HG03060 (cell line): ENCODE measurements at regions not wholly inside any gene's neighbourhood (a gene's known extent, or its start where the extent isn't known, plus 50 kb on each side); places are given as distances from the start of the nearest gene placed in this dataset.

ENCODE experiments used
- ATAC-seq: cut with Tn5 transposase; IDR thresholded peaks from one replicate; pipeline ENCODE4 v1.9.1; 2021; ENCODE audit warnings: low read depth, moderate number of reproducible peaks; ENCODE audit not compliant: unreplicated experiment

GRCh38 chr4:35993606-35994005 is 250.7 kb downstream of the ARAP2 start:
- ATAC-seq, result no peak

GRCh38 chr4:36000941-36001557 is 243.3 kb downstream of the ARAP2 start:
- ATAC-seq, result no peak

- no peak for ATAC-seq
Measured at GRCh38 chr4:36003051-36003450, 241.3 kb downstream of the ARAP2 start.

GRCh38 chr4:36004204-36004851 is 240.0 kb downstream of the ARAP2 start:
- no peak for ATAC-seq

GRCh38 chr4:36006226-36006625 is 238.1 kb downstream of the ARAP2 start:
- no peak for ATAC-seq

- no peak for ATAC-seq
Measured at GRCh38 chr4:36010397-36010929, 233.9 kb downstream of the ARAP2 start.

GRCh38 chr4:36011381-36011780 is 232.9 kb downstream of the ARAP2 start:
- ATAC-seq, result no peak

GRCh38 chr4:36012503-36012902 is 231.8 kb downstream of the ARAP2 start:
- no peak for ATAC-seq

GRCh38 chr4:36013206-36013605 is 231.1 kb downstream of the ARAP2 start:
- ATAC-seq, result no peak
